Skin epidermis (tissue), 12 donors: ENCODE measurements at regions not wholly inside any gene's neighbourhood (a gene's known extent, or its start where the extent isn't known, plus 50 kb on each side); places are given as distances from the start of the nearest gene placed in this dataset.
"Not testable (repeated sequence)": the region's sequence is repeated elsewhere in the genome, so short reads cannot be mapped to it uniquely, and the experiment has no call there.

Experiments
- H3K27ac ChIP-seq, 21 experiments: fragments of 200-600 bp; sonication (generic) in 11 of 21; one replicate each; pipeline ENCODE4 v1.5.0; 2020; ENCODE audit warnings: mild to moderate bottlenecking in 3 of 21, inconsistent platforms in 2 of 21, moderate library complexity in 2 of 21
- H3K4me3 ChIP-seq, 7 experiments: fragments of 200-600 bp; sonication (generic) in 2 of 7; one replicate each; pipeline ENCODE4 v1.5.0; 2020; ENCODE audit warnings: inconsistent platforms in 2 of 7, mild to moderate bottlenecking in 2 of 7, moderate library complexity in 1 of 7

GRCh38 chr3:4065085-4065484 is 238.1 kb upstream of the SETMAR start:
- Histone ChIP-seq H3K27ac (no peak overlapping the region), H3K4me3 (no peak overlapping the region)

GRCh38 chr3:4065554-4065953 is 237.6 kb upstream of the SETMAR start:
- Histone ChIP-seq H3K27ac (no peak overlapping the region), H3K4me3 (no peak overlapping the region)

DNA sequence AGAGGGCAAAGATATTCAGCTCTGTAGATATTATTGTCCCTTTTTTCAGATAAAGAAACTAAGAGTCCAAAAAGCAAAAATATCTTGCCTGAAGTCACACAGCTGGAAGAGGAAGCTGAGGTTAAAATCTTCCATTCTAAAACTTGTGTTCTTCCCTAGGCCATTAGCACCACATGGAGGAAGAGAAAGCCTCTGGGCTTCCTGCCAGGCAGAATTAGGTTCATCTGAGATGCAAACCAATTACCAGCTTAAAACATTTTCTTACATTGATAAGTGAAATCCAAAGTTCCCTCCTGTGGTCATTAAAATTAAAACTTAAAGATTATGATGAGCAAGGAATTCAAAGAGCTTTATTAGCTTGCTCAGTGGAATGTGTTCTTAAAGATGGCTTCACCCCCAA is 235.3 kb upstream of the SETMAR start:
- no peak overlapping the region for H3K27ac ChIP-seq
- no peak overlapping the region for H3K4me3 ChIP-seq

DNA sequence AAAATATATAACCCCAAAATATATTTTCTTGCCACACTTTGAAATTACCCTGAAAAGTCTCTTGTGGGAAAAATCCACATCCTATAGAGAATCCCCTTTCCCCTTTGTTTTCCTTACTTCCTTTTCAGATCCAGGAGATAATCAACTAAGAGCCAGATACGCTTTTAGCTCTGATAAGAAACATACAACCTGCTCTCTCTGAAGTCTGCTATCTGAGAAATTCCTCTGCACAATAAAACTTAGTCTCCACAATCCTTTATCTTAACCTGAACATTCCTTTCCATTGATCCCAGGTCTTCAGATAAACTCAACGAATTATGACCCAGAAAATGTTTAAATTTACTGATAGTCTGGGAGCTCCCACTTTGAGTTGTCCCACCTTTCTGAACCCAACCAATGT is 233.4 kb upstream of the SETMAR start:
- no peak overlapping the region for H3K4me3 ChIP-seq
- H3K27ac ChIP-seq = no peak overlapping the region

DNA sequence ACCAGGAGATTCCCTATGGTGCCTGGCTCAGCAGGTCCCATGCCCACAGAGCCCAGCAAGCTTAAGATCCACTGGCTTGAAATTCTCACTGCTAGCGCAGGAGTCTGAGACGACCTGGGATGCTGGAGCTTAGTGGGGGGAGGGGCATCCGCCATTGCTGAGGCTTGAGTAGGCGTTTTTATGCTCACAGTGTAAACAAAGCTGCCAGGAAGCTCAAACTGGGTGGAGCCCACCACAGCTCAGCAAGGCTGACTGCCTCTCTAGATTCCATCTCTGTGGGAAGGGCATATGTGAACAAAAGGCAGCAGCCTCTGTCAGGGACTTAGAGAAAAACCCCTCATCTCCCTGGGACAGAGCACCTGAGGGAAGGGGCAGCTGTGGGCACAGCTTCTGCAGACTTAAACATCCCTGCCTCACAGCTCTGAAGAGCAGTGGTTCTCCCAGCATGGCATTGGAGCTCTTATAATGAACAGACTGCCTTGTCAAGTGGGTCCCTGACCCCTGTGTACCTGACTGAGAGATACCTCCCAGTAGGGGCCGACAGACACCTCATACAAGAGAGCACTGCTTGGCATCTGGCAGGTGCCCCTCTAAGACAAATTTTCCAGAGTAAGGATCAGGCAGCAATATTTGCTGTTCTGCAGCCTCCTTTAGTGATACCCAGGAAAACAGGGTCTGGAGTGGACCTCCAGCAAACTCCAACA is 231.5 kb upstream of the SETMAR start:
- Histone ChIP-seq H3K4me3 (no peak overlapping the region), H3K27ac (no peak overlapping the region)

DNA sequence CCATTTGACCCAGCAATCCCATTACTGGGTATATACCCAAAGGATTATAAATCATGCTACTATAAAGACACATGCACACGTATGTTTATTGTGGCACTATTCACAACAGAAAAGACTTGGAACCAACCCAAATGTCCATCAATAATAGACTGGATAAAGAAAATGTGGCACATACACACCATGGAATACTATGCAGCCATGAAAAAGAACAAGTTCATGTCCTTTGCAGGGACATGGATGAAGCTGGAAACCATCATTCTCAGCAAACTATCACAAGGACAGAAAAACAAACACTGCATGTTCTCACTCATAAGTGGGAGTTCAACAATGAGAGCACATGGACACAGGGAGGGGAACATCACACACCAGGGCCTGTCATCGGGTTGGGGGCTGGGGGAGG is 225.9 kb upstream of the SETMAR start:
- not testable (repeated sequence) for H3K4me3 ChIP-seq, H3K27ac ChIP-seq

GRCh38 chr3:4077950-4078349 is 225.2 kb upstream of the SETMAR start:
- no peak overlapping the region for H3K4me3 ChIP-seq
- no peak overlapping the region for H3K27ac ChIP-seq

DNA sequence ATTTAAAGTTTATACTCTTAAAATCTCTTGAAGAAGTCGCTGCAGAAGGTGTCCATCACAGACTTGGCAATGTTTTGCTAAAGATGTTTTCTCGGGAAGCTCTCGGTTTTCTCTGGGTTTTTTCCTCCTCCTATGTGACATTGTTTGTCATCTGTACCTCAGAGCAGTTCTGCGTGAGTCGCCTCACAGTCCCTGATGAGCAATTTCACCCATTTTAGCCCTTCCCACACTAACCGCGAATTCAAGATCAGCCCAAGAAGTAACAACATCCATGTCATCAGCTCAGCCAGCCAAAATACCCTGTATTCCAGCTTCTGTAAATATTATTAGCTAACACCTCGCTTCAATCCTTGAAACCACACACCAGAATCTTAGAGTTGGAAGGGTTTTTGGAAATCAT is 224.3 kb upstream of the SETMAR start:
- Histone ChIP-seq H3K4me3 (no peak overlapping the region), H3K27ac (no peak overlapping the region)

DNA sequence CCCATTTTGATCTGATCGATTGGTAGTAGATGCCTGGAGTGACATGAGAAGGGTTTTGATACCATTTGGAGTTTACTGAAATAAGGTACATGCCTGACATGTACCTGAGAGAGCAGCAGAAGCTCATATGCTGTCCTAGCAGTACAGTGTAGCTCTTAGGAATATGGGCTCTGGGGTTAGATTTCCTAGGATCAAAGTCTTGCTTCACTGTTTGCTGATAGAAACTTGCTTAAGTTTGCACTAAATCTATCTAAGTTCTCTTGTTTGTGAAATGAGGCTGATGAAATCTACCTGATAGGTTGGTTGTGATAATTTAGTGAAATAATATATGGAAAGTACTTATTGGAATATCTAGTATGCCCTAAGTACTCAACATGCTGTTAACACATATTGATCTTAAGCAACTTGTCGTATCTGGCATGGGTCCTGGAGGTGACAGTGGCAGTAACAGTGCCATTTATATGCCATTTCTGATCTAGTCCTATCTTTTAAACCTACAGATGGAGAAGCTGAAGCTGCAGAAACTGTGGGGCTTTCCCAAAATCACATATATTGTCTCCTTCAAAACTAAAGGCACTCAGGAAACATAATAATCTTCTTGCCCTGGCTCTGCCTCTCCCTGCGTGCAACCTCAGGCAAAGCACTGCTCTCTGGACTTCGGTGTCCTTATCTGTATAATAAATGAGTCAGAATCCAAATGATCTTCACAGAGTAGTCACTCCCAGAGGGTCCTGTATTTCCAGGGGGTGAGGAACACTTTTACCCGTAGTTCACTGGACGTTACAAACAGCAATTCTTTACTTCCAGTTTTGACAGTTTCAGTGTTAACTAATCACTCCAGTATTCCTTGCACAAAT is 223.6 kb upstream of the SETMAR start:
- Histone ChIP-seq H3K4me3 (no peak overlapping the region), H3K27ac (no peak overlapping the region)

GRCh38 chr3:4083225-4084015 is 219.7 kb upstream of the SETMAR start:
- H3K27ac ChIP-seq = no peak overlapping the region
- H3K4me3 ChIP-seq = no peak overlapping the region

GRCh38 chr3:4084271-4084670 is 218.9 kb upstream of the SETMAR start:
- Histone ChIP-seq H3K4me3 (no peak overlapping the region), H3K27ac (no peak overlapping the region)

DNA sequence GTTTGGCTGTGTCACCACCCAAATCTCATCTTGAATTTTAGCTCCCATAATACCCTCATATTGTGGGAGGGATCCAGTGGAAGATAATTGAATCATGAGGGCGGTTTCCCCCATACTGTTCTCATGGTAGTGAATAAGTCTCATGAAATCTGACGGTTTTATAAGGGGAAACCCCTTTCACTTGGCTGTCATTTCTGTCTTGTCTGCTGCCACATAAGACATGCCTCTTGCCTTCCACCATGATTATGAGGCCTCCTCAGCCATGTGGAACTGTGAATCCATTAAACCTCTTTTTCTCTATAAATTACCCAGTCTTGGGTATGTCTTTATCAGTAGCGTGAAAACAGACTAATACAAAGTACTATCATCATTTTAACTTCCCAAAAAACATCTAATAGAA is 216.5 kb upstream of the SETMAR start:
- H3K4me3 ChIP-seq, H3K27ac ChIP-seq: not testable (repeated sequence)

GRCh38 chr3:4091786-4092185 is 211.4 kb upstream of the SETMAR start:
- Histone ChIP-seq H3K27ac (no peak overlapping the region), H3K4me3 (no peak overlapping the region)

DNA sequence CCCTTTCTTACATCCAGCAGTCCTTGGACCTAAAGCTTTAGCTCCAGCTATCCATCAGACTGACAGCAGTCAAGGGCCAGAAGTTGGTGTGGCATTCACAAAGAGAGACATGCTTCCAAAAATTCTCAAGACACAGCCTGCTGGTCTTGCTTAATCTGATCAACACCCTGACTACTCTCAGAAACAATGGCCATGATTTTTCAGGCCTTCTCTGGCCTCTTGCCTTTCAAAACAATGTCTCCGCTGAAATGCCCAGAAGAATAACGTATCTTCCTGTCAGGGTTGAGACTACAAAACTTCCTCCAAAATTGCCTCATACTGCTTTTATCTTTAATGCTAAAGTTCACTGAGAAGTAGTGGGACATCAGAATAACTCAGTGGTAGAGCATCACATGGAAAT is 205.4 kb upstream of the SETMAR start:
- H3K27ac ChIP-seq = no peak overlapping the region
- H3K4me3 ChIP-seq = no peak overlapping the region

DNA sequence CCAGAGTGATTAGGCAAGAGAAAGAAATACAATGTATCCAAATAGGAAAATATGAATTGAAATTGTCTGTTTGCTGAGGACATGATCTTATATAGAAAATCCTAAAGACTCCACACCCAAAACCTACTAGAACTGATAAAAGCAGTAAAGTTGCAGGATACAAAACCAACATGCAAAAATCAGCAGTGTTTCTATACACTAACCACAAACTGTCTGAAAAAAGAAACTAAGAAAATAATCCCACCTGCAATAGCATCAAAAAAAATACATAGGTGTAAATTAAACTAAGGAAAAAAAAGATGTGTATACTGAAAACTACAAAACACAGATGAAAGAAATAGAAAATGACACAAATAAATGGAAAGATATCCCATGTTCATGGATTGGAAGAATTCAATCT is 203.6 kb upstream of the SETMAR start:
- H3K27ac ChIP-seq = no peak overlapping the region
- H3K4me3 ChIP-seq = no peak overlapping the region

DNA sequence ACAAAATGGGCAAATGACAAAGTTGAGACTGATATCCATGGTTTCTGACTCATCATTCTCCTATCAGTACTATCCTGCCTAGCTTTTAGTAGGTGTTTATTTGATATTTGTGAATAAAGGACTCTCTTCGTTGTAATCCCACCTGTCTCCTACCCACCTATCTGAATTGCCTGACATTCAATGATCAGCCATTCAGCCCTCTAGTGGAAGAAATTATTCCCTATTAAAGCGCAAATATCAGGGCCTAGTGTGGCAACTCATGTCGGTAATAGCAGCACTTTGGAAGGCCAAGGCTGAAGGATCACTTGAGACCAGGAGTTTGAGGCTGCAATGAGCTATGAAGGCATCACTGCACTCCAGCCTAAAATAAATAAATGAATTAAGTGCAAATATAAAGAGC is 195.7 kb upstream of the SETMAR start:
- no peak overlapping the region for H3K27ac ChIP-seq

DNA sequence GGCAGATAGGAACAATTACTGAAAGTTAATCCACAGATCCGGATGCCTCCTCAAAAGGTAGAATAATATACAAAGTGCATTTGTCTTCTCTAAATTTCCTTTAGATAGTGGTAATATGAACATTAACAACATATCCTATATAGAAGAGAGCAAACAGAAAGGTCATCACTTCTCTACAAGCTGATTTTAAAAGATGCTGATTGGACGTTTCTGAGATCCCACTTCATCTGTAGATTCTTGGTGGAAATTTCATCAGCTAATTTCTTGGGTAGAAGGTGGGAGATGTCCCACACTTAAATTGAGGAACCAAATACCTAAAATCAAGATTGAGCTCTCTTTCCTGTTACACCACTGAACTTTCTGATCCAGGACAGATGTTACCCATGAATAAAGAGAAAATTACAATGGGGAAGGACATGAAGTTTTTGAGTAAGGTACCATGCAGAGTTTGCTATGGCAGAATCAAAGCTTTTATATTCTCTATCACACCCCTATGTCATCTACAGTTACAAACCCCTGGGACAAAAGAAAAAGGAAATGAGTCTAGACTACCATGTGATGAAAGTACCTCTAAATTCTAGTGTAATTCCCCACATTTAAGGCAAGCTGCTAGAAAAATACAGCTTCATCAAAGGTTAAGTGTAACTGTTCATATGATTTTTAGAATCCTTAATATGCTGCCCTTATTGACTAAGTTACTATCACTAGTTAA is 189.2 kb upstream of the SETMAR start:
- Histone ChIP-seq H3K4me3 (no peak overlapping the region), H3K27ac (no peak overlapping the region)

More for the DNA sequence above, 195.7 kb upstream of the SETMAR start:
- H3K4me3 ChIP-seq = no peak overlapping the region

DNA sequence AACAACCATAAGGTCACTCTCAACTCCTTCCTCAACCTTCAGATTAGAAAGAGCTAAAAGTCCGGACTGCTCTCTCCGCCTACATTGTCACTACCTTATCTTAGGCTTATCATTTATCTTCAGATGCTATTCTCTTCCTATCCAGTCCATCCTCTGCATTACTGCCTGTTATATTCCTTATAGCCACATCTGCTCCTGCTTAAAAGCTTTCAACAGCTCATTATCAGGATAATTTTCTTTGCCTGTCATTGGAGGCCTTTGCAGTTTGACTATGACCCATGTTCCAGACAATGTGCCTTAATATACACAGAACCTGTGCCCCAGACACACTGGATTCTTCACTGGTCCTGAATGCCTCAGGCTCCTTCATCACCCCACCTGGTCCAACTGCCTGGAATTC is 184.1 kb upstream of the SETMAR start:
- no peak overlapping the region for H3K4me3 ChIP-seq
- no peak overlapping the region for H3K27ac ChIP-seq

DNA sequence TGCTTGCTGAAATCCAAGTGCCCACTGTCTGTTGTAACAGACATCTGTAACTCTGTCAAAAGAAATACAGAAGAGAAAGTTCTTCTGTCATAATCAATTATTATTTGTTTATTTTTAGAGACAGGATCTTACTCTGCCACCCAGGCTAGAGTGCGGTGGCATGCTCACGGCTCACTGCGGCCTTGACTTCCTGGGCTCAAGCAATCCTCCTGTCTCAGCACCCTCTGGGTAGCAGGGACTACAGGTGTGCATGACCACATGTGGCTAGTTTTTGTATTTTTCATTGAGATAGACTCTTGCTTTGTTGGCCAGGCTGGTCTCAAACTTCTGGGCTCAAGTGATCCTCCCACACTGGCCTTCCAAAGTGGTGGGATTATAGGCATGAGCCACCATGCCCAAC is 177.6 kb upstream of the SETMAR start:
- H3K27ac ChIP-seq = no peak overlapping the region
- no peak overlapping the region for H3K4me3 ChIP-seq

DNA sequence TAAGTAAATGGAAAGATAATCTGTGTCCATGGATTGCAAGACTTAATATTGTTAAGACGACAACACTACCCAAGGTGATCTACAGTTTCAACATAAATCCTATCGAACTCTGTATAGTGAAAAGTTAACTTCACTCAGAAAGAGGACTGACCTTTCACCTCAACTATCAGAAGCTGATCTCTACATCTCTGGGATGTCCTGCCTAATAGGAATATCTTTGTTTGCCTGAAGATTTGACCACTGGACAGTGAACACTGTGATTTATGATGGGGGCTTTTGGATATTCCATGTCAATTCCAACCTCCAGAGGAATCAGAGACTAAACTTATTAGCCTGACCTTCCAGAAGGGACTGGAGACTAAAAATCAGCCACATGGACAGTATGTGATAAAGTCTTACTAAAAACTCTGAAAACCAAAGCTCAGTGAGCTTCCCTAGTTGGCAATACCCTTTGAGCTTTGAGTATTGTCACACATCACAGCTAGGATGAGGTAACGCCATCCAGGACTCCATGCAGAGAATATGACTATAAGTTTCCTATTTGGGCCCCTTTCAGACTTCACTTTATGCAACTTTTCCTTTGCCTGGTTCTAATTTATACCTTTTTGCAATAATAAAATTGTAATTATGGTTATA is 164.9 kb upstream of the SETMAR start:
- Histone ChIP-seq H3K4me3 (no peak overlapping the region), H3K27ac (no peak overlapping the region)
